Caco-2 (cell line): ENCODE measurements at regions not wholly inside any gene's neighbourhood (a gene's known extent, or its start where the extent isn't known, plus 50 kb on each side); places are given as distances from the start of the nearest gene placed in this dataset.

ENCODE experiments used
- BruUV-seq: library from RNA; stranded (reverse); fragments of 400-500 nt; replicated peaks from 2 replicates; lab custom pipeline; 2021; lab: Mats Ljungman, UMichigan
- CTCF ChIA-PET: fragments of 300-600 bp; sonication (Branson Sonifier 250); formaldehyde crosslinking; loops from one replicate; lab custom pipeline; 2022; ENCODE audit warnings: antibody characterized with exemption; lab: Charles Lee
- POLR2A ChIA-PET: fragments of 300-600 bp; sonication (Branson Sonifier 250); formaldehyde crosslinking; loops from one replicate; lab custom pipeline; 2022; ENCODE audit warnings: antibody characterized with exemption; lab: Charles Lee
- DNase-seq, 2 experiments: peaks; one replicate each; pipeline versions ENCODE4 v3.0.0 to v3.0.0-alpha.2; 2020 to 2022
- H3K27me3 ChIP-seq: replicated peaks from 2 replicates; pipeline ENCODE4 v1.6.0; 2011; ENCODE audit warnings: low read length; ENCODE audit not compliant: control insufficient read depth, insufficient read depth
- H3K36me3 ChIP-seq: 2 replicates; pipeline ENCODE4 v1.5.1; 2011; ENCODE audit warnings: low read length; ENCODE audit not compliant: control insufficient read depth, insufficient read depth
- H3K4me1 ChIP-seq: fragments of 250-450 bp; sonication (Bioruptor Pico); 2 replicates; pipeline ENCODE4 v1.5.1; 2020; ENCODE audit warnings: mild to moderate bottlenecking
- H3K4me3 ChIP-seq: 2 replicates; pipeline ENCODE4 v1.5.1; 2011; ENCODE audit warnings: low read depth, mild to moderate bottlenecking, control low read depth, low read length
- H3K9me3 ChIP-seq: fragments of 250-450 bp; sonication (Bioruptor Pico); 2 replicates; pipeline ENCODE4 v1.5.1; 2020; ENCODE audit warnings: mild to moderate bottlenecking, moderate library complexity
- H3K27ac Mint-ChIP-seq: one replicate; pipeline ENCODE4 v1.8.0; 2022; ENCODE audit warnings: mixed read lengths; ENCODE audit not compliant: unreplicated experiment
- H3K27me3 Mint-ChIP-seq: one replicate; pipeline ENCODE4 v1.8.0; 2022; ENCODE audit warnings: mixed read lengths; ENCODE audit not compliant: insufficient read depth, unreplicated experiment
- H3K36me3 Mint-ChIP-seq: one replicate; pipeline ENCODE4 v1.8.0; 2022; ENCODE audit warnings: mild to moderate bottlenecking, mixed read lengths; ENCODE audit not compliant: insufficient read depth, unreplicated experiment
- H3K4me1 Mint-ChIP-seq: one replicate; pipeline ENCODE4 v1.8.0; 2022; ENCODE audit warnings: low read depth, mixed read lengths; ENCODE audit not compliant: unreplicated experiment
- H3K4me3 Mint-ChIP-seq: one replicate; pipeline ENCODE4 v1.8.0; 2022; ENCODE audit warnings: mild to moderate bottlenecking, moderate library complexity, mixed read lengths; ENCODE audit not compliant: unreplicated experiment
- H3K9me3 Mint-ChIP-seq: one replicate; pipeline ENCODE4 v1.8.0; 2022; ENCODE audit warnings: mixed read lengths; ENCODE audit not compliant: unreplicated experiment
- CTCF ChIP-seq, 2 experiments: fragments of 200-600 bp in 1 of 2; IDR thresholded peaks; 1 replicate in 1 of 2; 2 replicates in 1 of 2; pipeline versions ENCODE4 v1.5.1 to v1.8.0; 2011 to 2022; ENCODE audit warnings: antibody characterized with exemption in 1 of 2, control low read depth in 1 of 2, inconsistent platforms in 1 of 2, low read depth in 1 of 2, low read length in 1 of 2, mild to moderate bottlenecking in 1 of 2, moderate library complexity in 1 of 2; ENCODE audit not compliant: insufficient read depth in 1 of 2, severe bottlenecking in 1 of 2, unreplicated experiment in 1 of 2
- intact Hi-C: fragments of 100-400 bp; cut with micrococcal nuclease; formaldehyde crosslinking; loops from one replicate; pipeline ENCODE4 v1.10.0; 2022; ENCODE audit not compliant: unreplicated experiment

DNA sequence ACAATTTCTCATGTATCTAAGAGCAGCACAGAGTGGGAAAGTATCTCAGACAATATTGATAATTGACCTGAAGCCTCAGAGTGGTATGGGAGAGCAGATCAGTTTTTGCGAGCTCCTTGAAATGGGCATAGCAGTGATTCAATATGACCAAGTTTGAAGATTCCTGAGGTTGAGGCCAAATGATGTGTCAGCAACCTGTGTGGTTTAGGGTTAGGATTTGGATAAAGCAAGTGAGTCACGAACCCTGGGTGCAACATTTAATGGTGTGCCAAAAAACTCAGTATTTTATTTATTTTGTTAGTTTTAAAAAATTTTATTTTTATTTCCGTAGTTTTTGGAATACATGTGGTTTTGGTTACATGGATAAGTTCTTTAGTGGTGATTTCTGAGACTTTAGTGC lies 92.5 kb upstream of the C21orf91 start:
- no TSS peak for BruUV-seq
- no peak overlapping the region for H3K27ac Mint-ChIP-seq
- Histone ChIP-seq H3K27me3 (no peaks in the 10 kb centered on the region), H3K9me3 (no peaks in the 10 kb centered on the region), H3K4me1 (no peaks in the 10 kb centered on the region), H3K36me3 (no peaks in the 10 kb centered on the region), H3K4me3 (no peak overlapping the region)
- POLR2A ChIA-PET, result no interaction called here
- no peak for TF ChIP-seq CTCF (IDR thresholded peaks at IDR 0.05; ENCODE audit: insufficient read depth in 1 of 2, low read depth in 1 of 2, low read length in 1 of 2, severe bottlenecking in 1 of 2, unreplicated experiment in 1 of 2)
- no peak for DNase-seq
- peaks cover 3% of the 10 kb centered on the region for H3K27me3 Mint-ChIP-seq
- H3K36me3 Mint-ChIP-seq, result no peaks in the 10 kb centered on the region
- CTCF ChIA-PET, result interaction anchor here (1.0 kb wide), 1 partner anchor 13 kb away, joined by 3 read pairs; no protein-coding TSS in a partner anchor
- H3K4me3 Mint-ChIP-seq, result no peak overlapping the region
- no peaks in the 10 kb centered on the region for H3K9me3 Mint-ChIP-seq
- intact Hi-C loops, result no loop called here
- H3K4me1 Mint-ChIP-seq, result no peaks in the 10 kb centered on the region

- H3K27ac Mint-ChIP-seq, result no peak overlapping the region
- H3K27me3 ChIP-seq, result no peaks in the 10 kb centered on the region
- ChIA-PET POLR2A (no interaction called here), CTCF (no interaction called here)
- no peaks in the 10 kb centered on the region for H3K4me1 Mint-ChIP-seq
- H3K9me3 ChIP-seq, result no peaks in the 10 kb centered on the region
- peaks cover 5% of the 10 kb centered on the region for H3K36me3 Mint-ChIP-seq
- peaks cover 5% of the 10 kb centered on the region for H3K27me3 Mint-ChIP-seq
- intact Hi-C loops, result loop anchor here (1.0 kb wide), 1 partner anchor 225 kb away; no protein-coding TSS in a partner anchor
- no peak overlapping the region for H3K4me3 ChIP-seq
- no peak for TF ChIP-seq CTCF (IDR thresholded peaks at IDR 0.05; ENCODE audit: insufficient read depth in 1 of 2, low read depth in 1 of 2, low read length in 1 of 2, severe bottlenecking in 1 of 2, unreplicated experiment in 1 of 2)
- no peaks in the 10 kb centered on the region for H3K36me3 ChIP-seq
- DNase-seq, result no peak
- no peak overlapping the region for H3K4me3 Mint-ChIP-seq
- no TSS peak for BruUV-seq
- H3K9me3 Mint-ChIP-seq, result peaks cover 10% of the 10 kb centered on the region
- H3K4me1 ChIP-seq, result no peaks in the 10 kb centered on the region
These were observed 84.9 kb upstream of the C21orf91 start for GRCh38 chr21:17903929-17904639.

- ChIA-PET CTCF (no interaction called here), POLR2A (no interaction called here)
- no peak overlapping the region for H3K27ac Mint-ChIP-seq
- no peak for TF ChIP-seq CTCF (IDR thresholded peaks at IDR 0.05; ENCODE audit: insufficient read depth in 1 of 2, low read depth in 1 of 2, low read length in 1 of 2, severe bottlenecking in 1 of 2, unreplicated experiment in 1 of 2)
- no TSS peak for BruUV-seq
- Histone ChIP-seq H3K27me3 (no peaks in the 10 kb centered on the region), H3K9me3 (no peaks in the 10 kb centered on the region), H3K4me3 (no peak overlapping the region), H3K36me3 (no peaks in the 10 kb centered on the region), H3K4me1 (no peaks in the 10 kb centered on the region)
- H3K4me1 Mint-ChIP-seq, result no peaks in the 10 kb centered on the region
- H3K36me3 Mint-ChIP-seq, result peaks cover 5% of the 10 kb centered on the region
- intact Hi-C loops, result loop anchor here (1.0 kb wide), 1 partner anchor 224 kb away; no protein-coding TSS in a partner anchor
- peaks cover 5% of the 10 kb centered on the region for H3K27me3 Mint-ChIP-seq
- H3K9me3 Mint-ChIP-seq, result peaks cover 10% of the 10 kb centered on the region
- no peak overlapping the region for H3K4me3 Mint-ChIP-seq
- no peak for DNase-seq
These were observed 84.1 kb upstream of the C21orf91 start for GRCh38 chr21:17903029-17903806.
